ENCODE measurements at regions not wholly inside any gene's neighbourhood (a gene's known extent, or its start where the extent isn't known, plus 50 kb on each side); places are given as distances from the start of the nearest gene placed in this dataset.
A peak's percentile ranks its signal among the peaks of the same experiment; 100 is the strongest.
"Not testable (repeated sequence)": the region's sequence is repeated elsewhere in the genome, so short reads cannot be mapped to it uniquely, and the experiment has no call there.

- DNase-seq = no peak
Observed at GRCh38 chr18:70553936-70554260, 265.1 kb downstream of the SOCS6 start.

GRCh38 chr18:70553245-70553935 is 264.5 kb downstream of the SOCS6 start:
- DNase-seq = no peak

- DNase-seq = no peak
Observed at GRCh38 chr18:70536370-70537062, 247.7 kb downstream of the SOCS6 start.

GRCh38 chr18:70535041-70535440 is 246.2 kb downstream of the SOCS6 start:
- no peak for DNase-seq

- not testable (repeated sequence) for DNase-seq
Observed at GRCh38 chr18:70525322-70525721, 236.5 kb downstream of the SOCS6 start.

- no peak for DNase-seq
Observed at GRCh38 chr18:70523792-70524182, 234.9 kb downstream of the SOCS6 start.

- DNase-seq = no peak
Observed at GRCh38 chr18:70523035-70523791, 234.4 kb downstream of the SOCS6 start.

- DNase-seq = no peak
Observed at GRCh38 chr18:70522183-70522680, 233.4 kb downstream of the SOCS6 start.

- no peak for DNase-seq
Observed at GRCh38 chr18:70520867-70521266, 232.0 kb downstream of the SOCS6 start.

GRCh38 chr18:70513502-70514171 is 224.8 kb downstream of the SOCS6 start:
- no peak for DNase-seq

GRCh38 chr18:70507970-70508369 is 219.1 kb downstream of the SOCS6 start:
- no peak for DNase-seq

GRCh38 chr18:70506511-70506910 is 217.7 kb downstream of the SOCS6 start:
- DNase-seq = no peak

- no peak for DNase-seq
Observed at GRCh38 chr18:70503060-70503459, 214.2 kb downstream of the SOCS6 start.

- no peak for DNase-seq
Observed at GRCh38 chr18:70501358-70501757, 212.5 kb downstream of the SOCS6 start.

GRCh38 chr18:70500748-70501147 is 211.9 kb downstream of the SOCS6 start:
- no peak for DNase-seq

GRCh38 chr18:70499218-70499691 is 210.4 kb downstream of the SOCS6 start:
- no peak for DNase-seq

- no peak for DNase-seq
Observed at GRCh38 chr18:70496353-70497294, 207.8 kb downstream of the SOCS6 start.

- no peak for DNase-seq
Observed at GRCh38 chr18:70494524-70494923, 205.7 kb downstream of the SOCS6 start.

- DNase-seq = no peak
Observed at GRCh38 chr18:70493461-70493860, 204.6 kb downstream of the SOCS6 start.

GRCh38 chr18:70491734-70492348 is 203.0 kb downstream of the SOCS6 start:
- DNase-seq = peak; percentile 34
